ENCODE measurements at regions not wholly inside any gene's neighbourhood (a gene's known extent, or its start where the extent isn't known, plus 50 kb on each side); places are given as distances from the start of the nearest gene placed in this dataset.
"Not testable (repeated sequence)": the region's sequence is repeated elsewhere in the genome, so short reads cannot be mapped to it uniquely, and the experiment has no call there.

DNA sequence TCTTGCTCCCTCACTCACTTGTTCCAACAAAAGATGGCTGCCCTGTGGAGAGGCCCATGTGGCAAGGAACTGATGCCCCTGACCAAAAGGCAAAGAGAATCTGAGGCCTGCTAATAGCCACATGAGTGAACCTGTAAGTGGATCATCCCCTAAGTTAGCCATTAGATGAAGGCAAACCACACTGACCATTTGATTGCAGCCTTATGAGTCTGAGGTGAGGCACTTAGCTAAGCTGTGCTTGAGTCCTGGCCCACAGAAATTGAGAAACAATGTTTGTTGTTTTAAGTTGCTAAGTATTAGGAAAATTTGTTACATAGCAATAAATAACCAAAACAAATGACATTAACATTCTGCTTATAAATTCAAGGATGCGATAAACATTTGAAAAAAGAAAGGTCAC is 100.1 kb upstream of the BET1 start:
- no peak for DNase-seq (ENCODE audit: low read depth in 2 of 2)

DNA sequence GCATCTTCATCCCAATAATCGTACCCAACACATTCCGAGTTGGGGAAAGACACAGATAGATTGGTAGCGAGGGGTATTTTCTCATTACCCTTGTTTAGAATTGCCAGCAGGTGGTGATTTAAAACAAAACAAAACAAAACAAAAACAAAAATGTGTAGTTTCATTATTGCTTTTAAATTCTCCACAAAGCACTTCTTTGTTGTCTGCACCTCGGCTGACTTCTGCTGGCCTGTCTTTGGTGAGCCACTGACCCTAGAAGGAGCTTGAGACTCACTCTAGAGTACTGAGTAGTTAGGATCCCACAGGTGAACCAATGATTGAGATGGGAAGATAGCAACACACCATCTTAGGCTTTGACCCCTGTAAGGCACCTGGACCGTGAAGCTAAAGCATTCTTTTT is 105.4 kb upstream of the BET1 start:
- no peak for DNase-seq (ENCODE audit: low read depth in 2 of 2)

DNA sequence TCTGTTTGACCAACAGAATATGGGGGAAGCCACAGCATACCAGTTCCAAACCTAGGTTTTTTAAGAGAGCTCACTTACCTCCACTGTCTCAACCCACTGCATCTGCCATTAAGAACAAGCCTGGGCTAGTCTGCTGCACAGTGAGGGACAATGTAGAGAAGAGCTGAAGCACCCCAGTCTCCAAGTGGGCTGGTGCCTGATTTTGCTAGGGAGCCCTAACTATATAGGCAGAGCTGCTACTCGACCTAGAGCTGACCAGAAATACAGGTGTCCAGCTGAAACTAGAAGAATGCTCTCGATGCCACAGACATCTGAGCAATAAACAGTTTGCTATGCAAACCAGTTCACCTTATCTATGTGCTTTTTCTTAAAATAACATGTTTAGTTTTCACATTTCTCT is 106.9 kb upstream of the BET1 start:
- DNase-seq (ENCODE audit: low read depth in 2 of 2) = no peak

DNA sequence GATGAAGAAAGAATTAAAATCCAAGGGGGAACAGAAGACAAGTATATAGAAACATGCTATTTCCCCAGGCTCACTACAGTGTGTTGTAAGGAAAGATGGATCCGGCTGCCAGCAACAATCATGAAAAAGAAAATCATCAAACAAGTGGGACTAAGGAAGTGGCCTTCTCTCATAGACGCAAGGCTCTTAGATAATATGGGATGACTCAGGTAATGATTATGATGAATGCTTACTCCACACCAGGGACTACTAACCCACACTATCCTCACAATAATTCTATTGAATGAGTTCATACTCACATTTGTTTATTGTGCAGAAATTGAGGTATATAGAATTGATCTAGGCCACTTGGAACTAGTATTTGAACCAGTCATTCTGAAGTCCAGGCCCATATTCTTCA is 111.2 kb upstream of the BET1 start:
- no peak for DNase-seq (ENCODE audit: low read depth in 2 of 2)

DNA sequence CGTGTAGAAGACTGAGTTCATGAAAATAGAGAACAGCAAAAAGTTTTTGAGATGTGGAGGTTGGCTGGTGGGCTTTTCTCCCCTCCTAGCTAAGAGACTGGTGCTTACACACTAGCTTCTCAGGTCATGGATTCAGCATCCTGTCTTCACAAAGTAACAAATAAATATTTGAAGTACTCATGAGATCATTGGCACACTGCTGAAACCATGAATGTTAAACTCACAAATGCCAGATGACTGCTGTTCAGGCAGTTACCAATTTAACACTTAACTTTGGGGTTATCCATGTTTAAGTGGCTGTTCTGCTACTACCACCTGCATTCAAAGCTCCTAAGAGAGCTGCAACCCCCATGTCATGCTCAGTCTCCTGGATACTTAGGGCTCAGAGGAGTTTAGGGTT is 119.0 kb upstream of the BET1 start:
- DNase-seq (ENCODE audit: low read depth in 2 of 2) = no peak

DNA sequence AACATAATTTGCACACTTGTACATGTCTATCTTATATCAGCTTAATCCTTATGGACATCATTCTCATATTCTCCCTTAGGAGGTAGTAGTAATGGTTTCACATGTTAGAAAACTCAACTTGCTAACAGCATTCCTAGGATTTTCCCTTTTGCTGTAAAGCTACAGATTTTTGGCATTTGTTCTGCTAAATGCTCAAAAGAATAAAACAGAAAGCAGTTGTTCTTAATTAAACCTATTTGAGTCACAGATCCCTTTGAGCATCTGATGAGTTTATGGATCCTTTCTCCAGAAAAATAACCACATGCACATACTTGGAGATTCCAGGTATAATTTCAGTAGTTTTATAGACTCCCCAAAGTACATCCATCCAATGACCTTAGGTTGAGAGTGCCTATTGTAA is 122.9 kb upstream of the BET1 start:
- DNase-seq (ENCODE audit: low read depth in 2 of 2) = no peak

DNA sequence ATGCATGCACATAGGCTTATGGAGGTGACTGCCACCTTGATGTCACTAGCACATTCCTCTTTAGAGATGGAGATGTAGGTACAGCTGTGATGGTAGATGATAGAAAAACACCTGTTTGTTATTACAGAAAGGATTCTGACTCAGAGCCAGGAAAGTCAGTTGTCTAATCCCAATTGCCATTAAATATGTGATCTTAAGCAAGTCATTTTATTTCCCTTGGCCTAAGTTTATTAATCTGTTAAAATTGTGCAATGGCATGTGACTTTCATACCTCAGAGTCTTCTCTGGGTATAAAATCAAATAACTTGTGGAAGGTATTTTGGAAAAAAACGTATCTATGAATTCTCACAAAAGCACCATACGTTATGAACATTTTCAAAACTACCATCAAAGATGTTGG is 123.9 kb upstream of the BET1 start:
- no peak for DNase-seq (ENCODE audit: low read depth in 2 of 2)

DNA sequence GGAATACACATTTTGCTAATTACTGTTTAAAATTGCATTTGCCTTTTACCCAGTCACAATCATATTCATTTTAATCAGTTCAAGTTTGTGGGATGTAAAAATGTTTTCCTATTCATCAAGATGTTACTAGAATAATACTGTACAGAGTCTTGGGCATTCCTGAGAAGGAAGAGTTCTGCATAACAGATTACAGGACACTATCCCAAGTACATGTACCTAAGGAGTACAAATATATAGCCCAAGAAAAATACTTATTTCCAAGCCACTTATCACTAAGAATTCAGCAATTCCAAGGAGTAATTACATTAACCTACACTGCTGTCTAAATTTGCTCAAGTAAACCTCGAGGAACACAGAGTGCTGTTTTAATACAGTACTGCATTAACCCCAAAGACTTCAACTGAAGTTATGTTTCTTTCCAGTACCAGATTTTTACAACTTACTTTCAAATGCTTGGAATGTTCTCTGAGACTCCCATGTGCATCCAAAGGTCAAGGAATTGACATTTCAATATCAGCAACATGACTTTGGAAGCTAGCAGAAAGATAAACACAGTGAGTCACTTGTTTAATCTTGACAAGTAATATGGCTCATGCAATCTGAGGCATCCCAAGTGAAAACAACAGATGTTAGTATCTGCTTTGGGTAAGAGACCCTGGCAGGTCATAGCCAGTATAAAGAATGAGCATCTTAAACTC is 125.4 kb upstream of the BET1 start:
- DNase-seq (ENCODE audit: low read depth in 2 of 2) = no peak

DNA sequence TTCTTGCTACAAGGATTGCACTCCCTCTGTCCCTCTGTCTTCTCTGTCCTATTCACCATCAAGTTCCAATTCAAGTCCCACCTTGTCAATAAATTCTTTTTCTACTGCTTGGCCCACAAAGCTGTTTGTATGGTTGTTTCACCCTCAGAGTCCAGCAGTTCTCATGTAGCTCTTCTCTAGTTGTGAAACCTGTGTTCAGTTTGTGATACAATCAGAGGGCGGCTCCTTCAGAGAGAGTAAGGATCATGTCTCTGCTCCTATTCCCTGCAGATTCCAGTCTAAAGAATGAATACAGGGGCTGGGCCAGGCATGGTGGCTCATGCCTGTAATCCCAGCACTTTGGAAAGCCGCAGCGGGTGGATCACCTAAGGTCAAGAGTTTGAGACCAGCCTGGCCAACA is 126.6 kb upstream of the BET1 start:
- DNase-seq (ENCODE audit: low read depth in 2 of 2) = no peak

DNA sequence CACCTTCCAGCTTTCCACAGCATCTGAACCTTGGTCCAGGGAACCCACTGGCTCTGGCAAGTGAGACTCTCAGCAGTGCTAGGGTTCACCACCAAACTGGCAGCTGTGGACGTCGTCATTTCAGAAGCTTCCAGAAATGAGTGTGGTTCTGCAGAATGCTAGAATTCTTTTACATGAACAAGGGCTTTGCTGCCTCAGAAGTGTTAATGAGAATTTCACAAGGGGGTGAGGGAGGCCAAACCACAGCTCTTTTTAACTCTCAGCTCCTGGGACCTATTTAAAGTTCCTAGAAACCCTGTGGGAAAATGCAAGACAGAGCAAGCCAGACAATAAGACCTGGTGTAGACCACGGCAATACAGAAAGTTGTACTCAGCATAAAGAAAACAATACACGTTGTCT is 129.3 kb upstream of the BET1 start:
- no peak for DNase-seq (ENCODE audit: low read depth in 2 of 2)

DNA sequence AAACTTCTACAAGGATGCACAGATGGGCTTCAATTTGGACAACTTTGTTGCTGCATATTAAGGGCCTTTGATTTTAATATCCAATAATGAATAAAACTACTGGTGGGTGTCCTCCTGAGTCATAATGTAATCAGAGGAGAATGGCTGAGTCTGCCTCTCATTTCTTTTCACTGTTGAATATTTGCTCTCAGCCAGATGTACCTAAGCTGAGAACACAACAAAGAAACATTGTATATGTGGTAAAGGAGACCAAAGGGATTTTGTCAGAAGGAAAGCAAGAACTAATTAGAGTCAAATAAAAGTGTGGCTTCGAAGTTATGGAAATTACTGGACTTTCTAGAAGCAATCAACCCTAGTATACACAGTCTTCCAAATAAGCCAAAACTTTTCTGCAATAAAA is 131.0 kb upstream of the BET1 start:
- DNase-seq (ENCODE audit: low read depth in 2 of 2) = no peak

DNA sequence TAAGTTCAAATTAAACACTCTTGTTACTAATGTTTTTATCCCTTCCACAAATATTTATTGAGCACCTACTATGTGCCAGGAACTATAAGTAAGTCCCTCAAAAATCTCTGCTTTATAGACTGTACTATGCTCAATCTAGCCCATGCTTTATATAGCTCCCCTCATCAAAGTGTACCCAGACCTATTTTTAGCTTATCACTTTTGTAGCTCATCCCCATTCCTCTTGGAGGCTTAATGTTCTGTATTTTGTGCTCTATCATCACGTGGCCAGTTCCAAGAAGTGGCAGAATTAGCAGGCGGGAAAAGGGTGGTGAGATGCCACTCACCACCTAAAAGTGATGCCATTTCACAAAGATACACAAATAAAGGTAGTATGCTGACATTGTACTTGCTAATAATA is 138.1 kb upstream of the BET1 start:
- no peak for DNase-seq (ENCODE audit: low read depth in 2 of 2)

DNA sequence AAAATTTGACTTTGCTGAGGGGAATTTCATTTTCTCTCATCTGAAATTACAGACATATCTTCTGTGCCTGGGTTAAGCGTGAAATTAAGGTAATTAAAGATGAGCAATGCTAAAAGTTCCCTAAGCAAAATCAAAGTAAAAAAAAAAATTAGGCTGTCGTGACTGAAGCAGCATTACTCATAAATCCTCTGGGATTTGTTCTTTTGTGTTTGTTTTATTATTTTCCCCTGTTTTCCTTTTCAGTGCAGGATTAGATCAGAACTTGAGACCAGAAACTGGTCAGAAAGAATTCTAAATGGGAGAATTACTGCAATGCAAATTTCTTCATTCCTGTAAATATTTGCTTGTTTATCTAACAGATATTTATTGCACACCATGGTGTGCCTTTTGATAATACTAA is 141.4 kb upstream of the BET1 start:
- DNase-seq (ENCODE audit: low read depth in 2 of 2) = no peak

DNA sequence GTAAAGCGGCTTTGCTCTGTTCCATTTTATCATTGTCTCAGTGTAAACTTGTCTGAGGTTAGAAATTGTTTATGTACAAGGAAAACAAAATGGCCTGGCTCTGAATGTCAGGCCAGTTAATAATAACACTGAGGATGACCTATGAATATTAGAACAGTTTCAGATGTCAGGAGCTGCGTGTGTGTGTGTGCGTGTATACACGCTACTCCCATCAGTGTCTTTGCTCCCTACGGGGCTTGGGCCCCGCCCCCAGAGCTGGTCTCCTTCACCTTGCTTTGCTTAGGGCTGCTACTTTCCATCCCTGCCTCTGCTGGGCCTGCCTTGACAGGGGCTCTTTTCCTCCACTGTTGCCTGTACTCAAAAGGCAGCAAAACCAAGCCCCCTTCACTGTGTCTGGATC is 142.3 kb upstream of the BET1 start:
- DNase-seq (ENCODE audit: low read depth in 2 of 2) = no peak

DNA sequence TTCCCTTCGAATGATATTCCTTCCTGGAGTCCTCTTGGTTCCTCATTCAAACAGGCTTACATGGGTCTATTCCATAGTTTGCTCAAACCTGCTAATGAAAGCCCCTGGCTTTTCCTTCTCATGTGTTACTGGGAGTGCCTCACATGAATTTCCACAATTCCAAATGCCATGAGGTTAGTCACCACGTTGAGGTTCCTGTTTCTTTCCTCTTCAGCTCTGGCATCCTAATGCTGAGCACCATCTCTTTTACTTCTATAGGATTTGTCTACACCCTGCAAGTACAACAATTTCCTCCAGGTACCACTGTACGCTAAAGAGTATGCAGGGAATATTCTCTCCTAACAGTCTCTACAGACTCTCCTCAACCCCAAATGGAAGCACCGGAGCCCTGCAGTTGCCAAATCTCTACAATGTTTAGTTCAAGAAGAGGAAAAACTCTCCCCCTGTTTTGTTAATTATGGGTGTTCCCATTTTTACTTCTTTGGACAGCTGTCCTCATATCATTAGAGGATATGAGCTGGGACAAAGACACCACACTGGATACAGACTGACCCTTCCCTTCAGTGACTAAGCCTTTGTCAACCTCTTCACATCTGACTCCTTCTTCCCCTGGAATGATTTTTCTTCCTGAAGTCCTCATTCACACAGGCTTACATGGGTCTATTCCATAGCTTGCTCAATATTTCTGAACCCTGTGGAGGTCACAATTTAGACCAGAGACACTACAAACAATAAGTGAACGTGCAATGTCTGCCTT is 145.8 kb upstream of the BET1 start:
- no peak for DNase-seq (ENCODE audit: low read depth in 2 of 2)

DNA sequence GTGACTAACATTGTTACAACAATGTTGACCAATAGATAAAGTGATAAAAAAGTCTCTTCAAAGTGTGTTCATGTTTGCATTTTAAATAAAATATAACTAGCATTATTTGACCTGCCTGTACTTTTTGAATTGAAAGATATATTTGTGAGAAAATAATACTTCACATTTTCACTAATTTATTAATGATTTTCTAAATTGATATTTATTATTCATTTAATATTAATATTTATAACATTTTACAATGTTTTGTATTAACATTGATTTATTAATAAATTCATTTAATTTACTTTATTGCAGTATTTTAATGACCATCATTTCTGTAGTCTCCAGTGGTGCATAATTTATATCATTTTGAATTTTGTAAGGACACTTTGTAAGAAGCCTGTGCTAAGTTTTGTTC is 150.0 kb upstream of the BET1 start:
- DNase-seq (ENCODE audit: low read depth in 2 of 2) = no peak

DNA sequence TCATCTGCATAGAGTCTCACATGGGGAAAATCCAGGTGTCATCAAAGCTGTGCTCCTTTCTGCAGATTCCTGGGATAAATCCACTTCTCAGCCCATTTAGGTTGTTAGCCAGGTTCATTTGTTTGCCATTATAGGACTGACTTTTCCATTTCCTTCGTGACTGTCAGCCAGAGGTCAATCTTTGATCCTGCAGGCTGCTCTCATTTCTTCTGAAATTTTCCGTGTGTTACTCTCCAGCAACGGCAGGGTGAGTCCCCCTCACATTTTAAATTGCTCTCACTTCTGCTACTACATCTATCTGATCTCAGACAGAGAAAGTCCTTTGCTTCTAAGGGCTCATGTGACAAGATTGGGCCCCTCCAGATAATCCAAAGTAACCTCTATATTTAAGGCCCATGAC is 150.7 kb upstream of the BET1 start:
- no peak for DNase-seq (ENCODE audit: low read depth in 2 of 2)

DNA sequence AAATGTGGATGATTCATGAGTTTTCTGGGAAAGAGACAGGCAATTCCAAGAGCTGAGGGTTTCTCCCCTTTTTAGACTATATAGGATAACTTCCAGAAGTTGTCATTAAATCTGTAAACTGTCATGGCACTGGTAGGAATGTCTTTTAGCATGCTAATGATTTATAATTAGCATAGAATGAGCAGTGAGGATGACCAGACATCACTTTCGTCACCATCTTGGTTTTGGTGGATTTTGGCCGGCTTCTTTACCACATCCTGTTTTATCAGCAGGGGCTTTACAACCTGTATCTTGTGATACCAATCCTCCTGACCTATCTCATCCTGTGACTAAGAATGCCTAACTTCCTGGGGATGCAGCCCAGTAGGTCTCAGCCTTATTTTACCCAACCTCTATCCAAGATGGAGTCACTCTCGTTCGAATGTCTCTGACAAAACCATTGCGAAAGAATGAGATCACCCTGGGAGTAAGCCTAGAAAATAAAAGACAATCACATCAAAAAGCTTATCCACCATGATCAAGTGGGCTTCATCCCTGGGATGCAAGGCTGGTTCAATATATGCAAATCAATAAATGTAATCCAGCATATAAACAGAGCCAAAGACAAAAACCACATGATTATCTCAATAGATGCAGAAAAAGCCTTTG is 153.6 kb upstream of the BET1 start:
- DNase-seq (ENCODE audit: low read depth in 2 of 2) = not testable (repeated sequence)

DNA sequence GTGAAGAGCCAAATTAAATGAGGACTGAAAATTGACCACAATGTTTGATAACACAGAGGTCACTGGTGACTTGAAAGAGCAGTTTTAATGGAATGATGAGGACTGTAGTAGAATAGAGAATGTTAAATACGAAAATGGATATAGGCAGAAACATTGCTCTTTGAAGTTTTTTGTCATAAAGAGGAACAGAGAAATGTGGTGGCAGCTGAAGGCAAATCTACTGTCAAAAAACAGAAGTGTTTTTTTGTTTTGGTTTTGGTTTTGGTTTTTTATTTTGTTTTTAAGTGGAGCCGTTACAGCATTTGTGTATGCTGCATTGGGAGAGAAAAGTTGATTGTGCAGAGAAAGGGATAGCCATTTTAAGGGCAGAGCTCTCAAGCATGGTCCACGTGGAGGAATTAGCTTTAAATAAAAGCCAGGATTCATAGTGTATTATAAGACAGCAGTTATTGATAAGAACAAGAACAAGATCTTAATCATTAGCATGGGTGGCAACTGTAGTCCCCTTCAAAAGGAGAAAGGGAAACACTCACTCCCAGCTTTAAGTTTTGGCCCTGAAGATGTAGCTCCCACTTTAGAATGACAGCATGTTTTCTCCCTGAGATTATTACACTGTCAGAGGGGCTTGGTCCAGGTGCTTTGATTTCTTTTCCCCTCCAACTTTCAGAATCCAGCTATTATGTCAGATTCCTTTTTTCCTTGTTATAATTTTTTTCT is 156.7 kb upstream of the BET1 start:
- no peak for DNase-seq (ENCODE audit: low read depth in 2 of 2)

DNA sequence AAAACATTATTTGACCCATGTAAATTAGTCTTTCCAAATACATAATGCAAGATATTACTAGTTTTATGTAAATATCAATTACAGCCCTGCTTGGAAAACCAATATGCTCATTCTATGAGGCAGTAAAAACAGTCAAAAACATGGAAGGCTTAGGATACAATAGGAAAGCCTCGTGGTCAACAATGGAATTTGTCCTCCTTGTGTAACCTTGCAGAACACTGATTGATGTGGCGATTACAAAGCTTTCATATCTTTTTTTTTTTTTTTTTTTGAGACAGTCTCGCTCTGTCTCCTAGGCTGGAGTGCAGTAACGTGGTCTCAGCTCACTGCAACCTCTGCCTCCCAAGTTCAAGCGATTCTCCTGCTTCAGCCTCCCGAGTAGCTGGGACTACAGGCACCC is 157.3 kb upstream of the BET1 start:
- DNase-seq (ENCODE audit: low read depth in 2 of 2) = no peak

DNA sequence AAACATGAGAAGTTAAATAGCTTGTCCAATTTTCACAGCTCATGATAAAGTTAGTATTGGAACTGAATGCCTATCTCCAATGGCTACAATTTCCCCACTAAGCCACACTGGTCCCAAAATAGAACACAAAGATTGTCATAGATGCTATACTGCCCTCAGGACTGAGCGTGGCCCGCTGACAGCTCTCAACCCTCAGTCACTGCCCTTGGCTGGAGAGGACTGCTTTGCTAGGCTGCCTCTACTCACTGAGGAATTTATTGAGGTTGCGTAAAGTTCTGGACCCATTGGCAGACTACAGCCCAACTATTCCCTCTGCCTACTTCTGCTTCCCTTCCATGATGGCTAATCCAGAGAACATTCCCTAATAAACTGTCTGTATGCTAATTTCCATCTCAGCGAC is 165.5 kb upstream of the BET1 start:
- DNase-seq (ENCODE audit: low read depth in 2 of 2) = no peak

DNA sequence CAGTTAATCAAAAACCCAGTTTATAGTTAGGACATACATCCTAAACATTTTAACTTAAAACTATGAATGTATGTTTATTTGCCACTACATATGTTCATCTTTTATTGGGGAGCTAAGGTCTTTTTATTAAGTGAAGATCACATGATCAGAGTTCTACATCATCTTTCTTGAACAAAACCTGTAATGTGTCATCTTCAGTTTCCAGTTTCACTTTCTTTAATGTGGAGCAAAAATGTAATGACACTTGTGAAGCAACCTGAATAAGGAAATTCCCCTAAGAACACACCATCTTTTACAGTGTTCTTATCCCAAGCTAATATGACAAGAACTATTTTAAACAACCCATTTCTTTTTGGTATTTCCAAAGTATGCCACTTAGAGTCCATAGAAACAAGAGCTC is 166.7 kb upstream of the BET1 start:
- DNase-seq (ENCODE audit: low read depth in 2 of 2) = no peak

DNA sequence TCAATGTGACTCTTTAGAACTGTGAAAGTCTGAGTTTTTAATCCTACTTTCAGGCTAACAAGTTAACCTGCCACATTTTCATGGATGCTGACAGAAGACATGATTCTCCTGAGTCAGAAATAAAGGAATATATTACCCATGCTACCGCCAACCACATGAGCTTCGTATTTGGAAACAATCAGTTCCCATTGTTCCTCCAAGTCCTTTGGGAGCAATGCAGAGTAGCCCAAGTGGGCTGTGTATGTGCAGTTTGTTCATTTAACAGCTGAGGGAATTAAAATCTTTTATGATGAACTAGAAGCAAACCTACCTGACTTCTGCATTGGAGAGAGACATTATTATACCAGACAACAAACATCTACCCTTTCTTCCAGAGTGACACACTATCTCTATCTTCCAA is 169.3 kb upstream of the BET1 start:
- DNase-seq (ENCODE audit: low read depth in 2 of 2) = no peak

Measured in stimulated activated CD8-positive, alpha-beta memory T cell treated with anti-CD3 and anti-CD28 coated beads, Interleukin-7, amount 100 ng/mL, for 1 hour (primary cell).